ENCODE measurements at regions not wholly inside any gene's neighbourhood (a gene's known extent, or its start where the extent isn't known, plus 50 kb on each side); places are given as distances from the start of the nearest gene placed in this dataset.

- H3K14ac ChIP-seq (ENCODE audit: insufficient read length) = no peak overlapping the region
- no peak overlapping the region for H3K56ac ChIP-seq (replicated peaks; ENCODE audit: insufficient read length, low read depth, low read length)
- no peaks in the 10 kb centered on the region for H3K27me3 ChIP-seq (replicated peaks in 1 of 4; ENCODE audit: control insufficient read depth in 3 of 4, extremely low read depth in 1 of 4, insufficient read depth in 3 of 4, low read length in 3 of 4)
- H2AFZ ChIP-seq (ENCODE audit: low read length) = no peak overlapping the region
- POLR2A ChIA-PET (ENCODE audit: partially characterized antibody) = no interaction called here
- H3K4me3 ChIP-seq (ENCODE audit: extremely low read depth in 1 of 4, insufficient read depth in 2 of 4, low read depth in 3 of 4, low read length in 4 of 4) = no peak overlapping the region
- FAIRE-seq (no peak), DNase-seq (ENCODE audit: low read depth in 1 of 2, low spot score in 2 of 2) (no peak)
- H3K23ac ChIP-seq (ENCODE audit: insufficient read length) = no peak overlapping the region
- H3K4me2 ChIP-seq (ENCODE audit: insufficient read depth in 1 of 2, low read depth in 2 of 2, low read length in 2 of 2) = no peak overlapping the region
- no peak overlapping the region for H4K8ac ChIP-seq (ENCODE audit: extremely low read depth, insufficient read depth, low read length)
- CTCF ChIA-PET (ENCODE audit: partially characterized antibody) = interaction anchor here (1.0 to 3.0 kb wide), 5 partner anchors 10 to 716 kb away, joined by 3 to 13 read pairs (median 5); no protein-coding TSS in a partner anchor
- no peak overlapping the region for H2BK20ac ChIP-seq (ENCODE audit: low read length)
- H3K18ac ChIP-seq (ENCODE audit: extremely low read depth, low read length) = no peak overlapping the region
- no peak overlapping the region for H2BK12ac ChIP-seq (ENCODE audit: low read depth, low read length)
- H2BK5ac ChIP-seq (ENCODE audit: low read depth, low read length) = no peak overlapping the region
- H4K91ac ChIP-seq (replicated peaks; ENCODE audit: insufficient read length, low read length) = no peak overlapping the region
- no peaks in the 10 kb centered on the region for H3K36me3 ChIP-seq (ENCODE audit: control insufficient read depth in 2 of 4, insufficient read depth in 4 of 4, low read length in 3 of 4)
- H3K9me3 ChIP-seq (ENCODE audit: insufficient read depth in 2 of 2, low read depth in 1 of 2, low read length in 1 of 2) = no peaks in the 10 kb centered on the region
- no peak overlapping the region for H3K27ac ChIP-seq (ENCODE audit: low read depth, low read length)
- H3K79me2 ChIP-seq (ENCODE audit: control insufficient read depth in 1 of 2, insufficient read depth in 2 of 2, low read length in 2 of 2) = no peaks in the 10 kb centered on the region
- H3K4me1 ChIP-seq (replicated peaks in 1 of 4; ENCODE audit: control insufficient read depth in 3 of 4, insufficient read depth in 4 of 4, low read length in 3 of 4) = no peaks in the 10 kb centered on the region
- no peak overlapping the region for H4K5ac ChIP-seq (ENCODE audit: insufficient read length, low read depth, low read length)
- no peak overlapping the region for H2AK5ac ChIP-seq (ENCODE audit: low read depth, low read length)
- H2BK120ac ChIP-seq (replicated peaks; ENCODE audit: low read depth, low read length) = no peak overlapping the region
- no peaks in the 10 kb centered on the region for H3K23me2 ChIP-seq (ENCODE audit: low read depth, low read length)
- no peak overlapping the region for H3K4ac ChIP-seq (replicated peaks; ENCODE audit: insufficient read length, low read depth, low read length)
- no peaks in the 10 kb centered on the region for H4K20me1 ChIP-seq (replicated peaks in 1 of 2; ENCODE audit: control insufficient read depth in 1 of 2, insufficient read depth in 2 of 2, low read length in 2 of 2)
- 95% methylated on average over 1 of the region's 1 CpG; no CpG with 5 or more reads in 1 of the 2 experiments for WGBS, 2 experiments (ENCODE audit: extremely low coverage in 1 of 2, insufficient coverage in 1 of 2, insufficient read length in 1 of 2, insufficient replicate concordance in 2 of 2, low coverage in 1 of 2, low lambda C conversion rate in 2 of 2, missing lambda C conversion rate in 1 of 2)
- H3K9ac ChIP-seq (replicated peaks in 1 of 4; ENCODE audit: extremely low read depth in 1 of 4, low read depth in 3 of 4, low read length in 3 of 4) = no peak overlapping the region
- H2BK15ac ChIP-seq (ENCODE audit: low read length) = no peak overlapping the region
- no peaks in the 10 kb centered on the region for H3K79me1 ChIP-seq (ENCODE audit: low read depth, low read length)
- no peak for TF ChIP-seq PHF8 (conservative IDR thresholded peaks at IDR 0.05; ENCODE audit: low read depth, low read length)
- no peak for TF ChIP-seq NRF1 (IDR thresholded peaks at IDR 0.05; ENCODE audit: low read depth, low read length)
- TF ChIP-seq EZH2 (IDR thresholded peaks at IDR 0.05; ENCODE audit: low read depth, low read length, severe bottlenecking) = no peak
- TF ChIP-seq TEAD4 (IDR thresholded peaks at IDR 0.05; ENCODE audit: low read depth, low read length) = no peak
- no peak for TF ChIP-seq CTCF (IDR thresholded peaks at IDR 0.05; ENCODE audit: control extremely low read depth in 1 of 3, insufficient read depth in 1 of 3, low read depth in 1 of 3, low read length in 3 of 3)
- no peak for TF ChIP-seq FOSL1 (IDR thresholded peaks at IDR 0.05; ENCODE audit: insufficient read depth, low read depth, low read length)
- no peak for TF ChIP-seq KDM4A (IDR thresholded peaks at IDR 0.05; ENCODE audit: low read depth, low read length, severe bottlenecking)
- TF ChIP-seq E2F6 (IDR thresholded peaks at IDR 0.05) = no peak
- no peak for TF ChIP-seq TCF12 (IDR thresholded peaks at IDR 0.05; ENCODE audit: low read depth, low read length)
- TF ChIP-seq SUZ12 (IDR thresholded peaks at IDR 0.05; ENCODE audit: low read length) = no peak
- TF ChIP-seq SIRT6 (IDR thresholded peaks at IDR 0.05; ENCODE audit: low read length) = no peak
- no peak for TF ChIP-seq SRF (IDR thresholded peaks at IDR 0.05; ENCODE audit: low read depth, low read length)
Measured at GRCh38 chr1:55869065-55869464, 653.9 kb upstream of the USP24 start.
